H1 (cell line): ENCODE measurements at regions not wholly inside any gene's neighbourhood (a gene's known extent, or its start where the extent isn't known, plus 50 kb on each side); places are given as distances from the start of the nearest gene placed in this dataset.

Experiments used
- CTCF ChIA-PET: fragments of 300-600 bp; sonication (Branson Sonifier 250); formaldehyde crosslinking; loops from one replicate; lab custom pipeline; 2021; ENCODE audit not compliant: partially characterized antibody; lab: Charles Lee
- POLR2A ChIA-PET: fragments of 300-600 bp; sonication (Branson Sonifier 250); formaldehyde crosslinking; loops from one replicate; lab custom pipeline; 2021; ENCODE audit warnings: inconsistent platforms; ENCODE audit not compliant: partially characterized antibody; lab: Charles Lee
- DNase-seq, 2 experiments: peaks; one replicate each; pipeline versions ENCODE4 v3.0.0 to v3.0.0-alpha.2; 2010 to 2022; ENCODE audit warnings: low spot score in 2 of 2, low read depth in 1 of 2, mixed read lengths in 1 of 2
- FAIRE-seq: peaks from 2 replicates; lab custom pipeline; 2011; peaks lifted over from hg19 to GRCh38; lab: Jason Lieb, UNC
- H2AFZ ChIP-seq: 2 replicates; pipeline ENCODE4 v1.8.1; 2012; ENCODE audit warnings: low read length, inconsistent platforms
- H2AK5ac ChIP-seq: 2 replicates; pipeline ENCODE4 v1.6.1; 2013; ENCODE audit warnings: low read depth, low read length
- H2BK120ac ChIP-seq: replicated peaks from 2 replicates; pipeline ENCODE3; 2013; ENCODE audit warnings: low read depth, low read length, inconsistent platforms
- H2BK12ac ChIP-seq: 2 replicates; pipeline ENCODE4 v1.6.1; 2013; ENCODE audit warnings: low read depth, low read length
- H2BK15ac ChIP-seq: 2 replicates; pipeline ENCODE4 v1.6.1; 2013; ENCODE audit warnings: low read length
- H2BK20ac ChIP-seq: 2 replicates; pipeline ENCODE4 v1.6.1; 2013; ENCODE audit warnings: low read length
- H2BK5ac ChIP-seq: 2 replicates; pipeline ENCODE4 v1.6.1; 2013; ENCODE audit warnings: low read depth, low read length
- H3K14ac ChIP-seq: 2 replicates; pipeline ENCODE4 v1.6.1; 2013; ENCODE audit warnings: inconsistent platforms; ENCODE audit not compliant: insufficient read length
- H3K18ac ChIP-seq: 2 replicates; pipeline ENCODE4 v1.6.1; 2013; ENCODE audit warnings: low read length; ENCODE audit errors: extremely low read depth
- H3K23ac ChIP-seq: 2 replicates; pipeline ENCODE4 v1.6.1; 2013; ENCODE audit warnings: inconsistent platforms; ENCODE audit not compliant: insufficient read length
- H3K23me2 ChIP-seq: 2 replicates; pipeline ENCODE4 v1.6.1; 2013; ENCODE audit warnings: low read depth, low read length
- H3K27ac ChIP-seq: 2 replicates; pipeline ENCODE4 v1.6.1; 2011; ENCODE audit warnings: low read depth, low read length, inconsistent platforms
- H3K27me3 ChIP-seq, 4 experiments: replicated peaks in 1 of 4; 1 replicate in 1 of 4; 2 replicates in 3 of 4; pipeline versions ENCODE4 v1.6.1 to v1.8.1; 2011 to 2013; ENCODE audit warnings: low read length in 3 of 4, mild to moderate bottlenecking in 3 of 4, inconsistent platforms in 2 of 4, mixed read lengths in 2 of 4, moderate library complexity in 1 of 4; ENCODE audit not compliant: control insufficient read depth in 3 of 4, insufficient read depth in 3 of 4; ENCODE audit errors: extremely low read depth in 1 of 4
- H3K36me3 ChIP-seq, 4 experiments: 2 replicates each; pipeline versions ENCODE4 v1.6.1 to v1.8.1; 2011 to 2013; ENCODE audit warnings: mild to moderate bottlenecking in 4 of 4, low read length in 3 of 4, moderate library complexity in 2 of 4, control low read depth in 1 of 4, inconsistent platforms in 1 of 4; ENCODE audit not compliant: insufficient read depth in 4 of 4, control insufficient read depth in 2 of 4
- H3K4ac ChIP-seq: replicated peaks from 2 replicates; pipeline ENCODE3; 2013; ENCODE audit warnings: low read length, low read depth, mixed read lengths, inconsistent platforms; ENCODE audit not compliant: insufficient read length
- H3K4me1 ChIP-seq, 4 experiments: replicated peaks in 1 of 4; 1 replicate in 1 of 4; 2 replicates in 3 of 4; pipeline versions ENCODE4 v1.6.1 to v1.8.1; 2011 to 2013; ENCODE audit warnings: low read length in 3 of 4, inconsistent platforms in 2 of 4, mixed read lengths in 1 of 4; ENCODE audit not compliant: insufficient read depth in 4 of 4, control insufficient read depth in 3 of 4
- H3K4me2 ChIP-seq, 2 experiments: 2 replicates each; pipeline versions ENCODE4 v1.6.1 to v1.8.1; 2011 to 2013; ENCODE audit warnings: low read depth in 2 of 2, low read length in 2 of 2, control low read depth in 1 of 2, inconsistent platforms in 1 of 2, mild to moderate bottlenecking in 1 of 2; ENCODE audit not compliant: insufficient read depth in 1 of 2
- H3K4me3 ChIP-seq, 4 experiments: fragments of 200-600, 300-600 bp in 1 of 4; sonication (generic), shearing (Covaris generic), sonication (Bioruptor Twin) in 1 of 4; 2 replicates each; pipeline versions ENCODE4 v1.5.1 to v1.8.1; 2011 to 2016; ENCODE audit warnings: low read length in 4 of 4, low read depth in 3 of 4, control low read depth in 2 of 4, inconsistent platforms in 2 of 4, mild to moderate bottlenecking in 2 of 4, mixed read lengths in 1 of 4, moderate library complexity in 1 of 4; ENCODE audit not compliant: insufficient read depth in 2 of 4; ENCODE audit errors: extremely low read depth in 1 of 4
- H3K56ac ChIP-seq: replicated peaks from 2 replicates; pipeline ENCODE3; 2013; ENCODE audit warnings: low read depth, mild to moderate bottlenecking, mixed read lengths, low read length, inconsistent platforms; ENCODE audit not compliant: insufficient read length
- H3K79me1 ChIP-seq: 2 replicates; pipeline ENCODE4 v1.6.1; 2013; ENCODE audit warnings: low read depth, low read length, control low read depth
- H3K79me2 ChIP-seq, 2 experiments: 2 replicates each; pipeline versions ENCODE4 v1.6.1 to v1.8.1; 2012 to 2013; ENCODE audit warnings: low read length in 2 of 2, mild to moderate bottlenecking in 2 of 2, inconsistent platforms in 1 of 2; ENCODE audit not compliant: insufficient read depth in 2 of 2, control insufficient read depth in 1 of 2
- H3K9ac ChIP-seq, 4 experiments: replicated peaks in 1 of 4; 1 replicate in 1 of 4; 2 replicates in 3 of 4; pipeline versions ENCODE4 v1.6.1 to v1.8.1; 2011 to 2013; ENCODE audit warnings: low read depth in 3 of 4, low read length in 3 of 4, control low read depth in 2 of 4, mild to moderate bottlenecking in 2 of 4, moderate library complexity in 2 of 4, inconsistent platforms in 1 of 4; ENCODE audit errors: extremely low read depth in 1 of 4
- H3K9me3 ChIP-seq, 2 experiments: 2 replicates each; pipeline versions ENCODE4 v1.6.1 to v1.8.1; 2012 to 2013; ENCODE audit warnings: mild to moderate bottlenecking in 2 of 2, moderate library complexity in 2 of 2, control low read depth in 1 of 2, inconsistent platforms in 1 of 2, low read depth in 1 of 2, low read length in 1 of 2, mixed read lengths in 1 of 2; ENCODE audit not compliant: insufficient read depth in 2 of 2
- H4K20me1 ChIP-seq, 2 experiments: replicated peaks in 1 of 2; 2 replicates each; pipeline versions ENCODE3 to v1.8.1; 2011 to 2013; ENCODE audit warnings: inconsistent platforms in 2 of 2, low read length in 2 of 2, mild to moderate bottlenecking in 1 of 2; ENCODE audit not compliant: insufficient read depth in 2 of 2, control insufficient read depth in 1 of 2
- H4K5ac ChIP-seq: 2 replicates; pipeline ENCODE4 v1.6.1; 2013; ENCODE audit warnings: low read length, low read depth, mixed read lengths, inconsistent platforms; ENCODE audit not compliant: insufficient read length
- H4K8ac ChIP-seq: 2 replicates; pipeline ENCODE4 v1.8.0; 2013; ENCODE audit warnings: mild to moderate bottlenecking, moderate library complexity, low read length, inconsistent platforms; ENCODE audit not compliant: insufficient read depth; ENCODE audit errors: extremely low read depth
- H4K91ac ChIP-seq: replicated peaks from 2 replicates; pipeline ENCODE3; 2013; ENCODE audit warnings: low read length, mixed read lengths, inconsistent platforms; ENCODE audit not compliant: insufficient read length
- BRCA1 ChIP-seq: IDR thresholded peaks from 2 replicates; pipeline ENCODE4 v1.6.1; 2012; ENCODE audit warnings: low read depth, low read length, improper control_type of control experiment
- HDAC2 ChIP-seq, 2 experiments: fragments of 300-600 bp in 1 of 2; sonication (generic) in 1 of 2; IDR thresholded peaks; 2 replicates each; pipeline ENCODE4 v1.6.1; 2011 to 2012; ENCODE audit warnings: low read depth in 2 of 2, low read length in 2 of 2, mild to moderate bottlenecking in 2 of 2, moderate library complexity in 2 of 2, borderline replicate concordance in 1 of 2, inconsistent platforms in 1 of 2
- JUN ChIP-seq: IDR thresholded peaks from 2 replicates; pipeline ENCODE4 v1.6.1; 2011; ENCODE audit warnings: low read depth, mild to moderate bottlenecking, improper control_type of control experiment, low read length
- SIN3A ChIP-seq, 2 experiments: IDR thresholded peaks in 1 of 2; conservative IDR thresholded peaks in 1 of 2; 2 replicates each; pipeline ENCODE4 v1.6.1; 2011 to 2012; ENCODE audit warnings: low read length in 2 of 2, improper control_type of control experiment in 1 of 2, low read depth in 1 of 2, mild to moderate bottlenecking in 1 of 2
- YY1 ChIP-seq: IDR thresholded peaks from 2 replicates; pipeline ENCODE4 v1.6.1; 2011; ENCODE audit warnings: low read depth, mild to moderate bottlenecking, low read length
- WGBS, 2 experiments: shearing (Covaris generic) in 1 of 2; methylation state at CpG; one replicate each; pipeline versions ENCODE4 v1.1.6 to v1.1.7; 2013 to 2015; ENCODE audit warnings: low lambda C conversion rate in 2 of 2, mixed read lengths in 2 of 2, inconsistent platforms in 1 of 2, low coverage in 1 of 2, missing lambda C conversion rate in 1 of 2; ENCODE audit not compliant: insufficient replicate concordance in 2 of 2, insufficient coverage in 1 of 2, insufficient read length in 1 of 2; ENCODE audit errors: extremely low coverage in 1 of 2, missing lambda C conversion rate in 1 of 2; 5-methylcytosine and 5-hydroxymethylcytosine counted together
- TF ChIP-seq, protein P1 (sequence below): IDR thresholded peaks from 2 replicates; pipeline ENCODE4 v1.6.1; 2012; ENCODE audit warnings: inconsistent platforms
- TF ChIP-seq, protein P2 (sequence below): IDR thresholded peaks from 2 replicates; pipeline ENCODE4 v1.6.1; 2012; ENCODE audit warnings: low read length, inconsistent platforms

- no peak overlapping the region for H3K23ac ChIP-seq
- H3K18ac ChIP-seq = no peak overlapping the region
- H2AFZ ChIP-seq = 0 out of 2 replicates have a peak overlapping the region, but pooled peaks have one; percentile 18
- H3K79me1 ChIP-seq = no peaks in the 10 kb centered on the region
- H2BK12ac ChIP-seq = no peak overlapping the region
- H3K36me3 ChIP-seq = no peaks in the 10 kb centered on the region
- H2BK120ac ChIP-seq = no peak overlapping the region
- H4K8ac ChIP-seq = no peak overlapping the region
- ChIA-PET POLR2A (no interaction called here), CTCF (interaction anchor here (0.8 to 1.6 kb wide), 3 partner anchors 162 to 333 kb away, joined by 3 to 9 read pairs (median 3); no protein-coding TSS in a partner anchor)
- H4K20me1 ChIP-seq = no peaks in the 10 kb centered on the region
- H3K4me1 ChIP-seq = peaks cover 0 to 6% (median under 1%) of the 10 kb centered on the region in 4 experiments; a peak in 3 of 7 replicates
- no peak overlapping the region for H3K56ac ChIP-seq
- no peaks in the 10 kb centered on the region for H3K9me3 ChIP-seq
- H3K9ac ChIP-seq = peak overlapping the region in 1 of 4 experiments; percentile 4; a peak in 1 of 7 replicates
- H3K27me3 ChIP-seq = no peaks in the 10 kb centered on the region
- H3K4me2 ChIP-seq = peak overlapping the region in 1 of 2 experiments; percentile 13; a peak in 1 of 4 replicates
- H3K4ac ChIP-seq = no peak overlapping the region
- H3K23me2 ChIP-seq = no peaks in the 10 kb centered on the region; the same call in 1 of the 2 replicates
- no peak for TF ChIP-seq BRCA1
- no peak for TF ChIP-seq SIN3A (conservative IDR thresholded peaks at IDR 0.05 in 1 of 2, IDR thresholded peaks at IDR 0.05 in 1 of 2; ENCODE audit: low read depth in 1 of 2, low read length in 2 of 2)
- TF ChIP-seq, protein P1, sequence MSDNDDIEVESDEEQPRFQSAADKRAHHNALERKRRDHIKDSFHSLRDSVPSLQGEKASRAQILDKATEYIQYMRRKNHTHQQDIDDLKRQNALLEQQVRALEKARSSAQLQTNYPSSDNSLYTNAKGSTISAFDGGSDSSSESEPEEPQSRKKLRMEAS = no peak
- no peak for TF ChIP-seq HDAC2 (IDR thresholded peaks at IDR 0.05; ENCODE audit: borderline replicate concordance in 1 of 2, low read depth in 2 of 2, low read length in 2 of 2)
- TF ChIP-seq YY1 = no peak
- TF ChIP-seq JUN = no peak
- TF ChIP-seq, protein P2, sequence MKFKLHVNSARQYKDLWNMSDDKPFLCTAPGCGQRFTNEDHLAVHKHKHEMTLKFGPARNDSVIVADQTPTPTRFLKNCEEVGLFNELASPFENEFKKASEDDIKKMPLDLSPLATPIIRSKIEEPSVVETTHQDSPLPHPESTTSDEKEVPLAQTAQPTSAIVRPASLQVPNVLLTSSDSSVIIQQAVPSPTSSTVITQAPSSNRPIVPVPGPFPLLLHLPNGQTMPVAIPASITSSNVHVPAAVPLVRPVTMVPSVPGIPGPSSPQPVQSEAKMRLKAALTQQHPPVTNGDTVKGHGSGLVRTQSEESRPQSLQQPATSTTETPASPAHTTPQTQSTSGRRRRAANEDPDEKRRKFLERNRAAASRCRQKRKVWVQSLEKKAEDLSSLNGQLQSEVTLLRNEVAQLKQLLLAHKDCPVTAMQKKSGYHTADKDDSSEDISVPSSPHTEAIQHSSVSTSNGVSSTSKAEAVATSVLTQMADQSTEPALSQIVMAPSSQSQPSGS = no peak
- no peak overlapping the region for H2BK20ac ChIP-seq
- H4K5ac ChIP-seq = peak overlapping the region; percentile 23
- no peak overlapping the region for H2BK5ac ChIP-seq
- FAIRE-seq (no peak), DNase-seq (no peak)
- H3K27ac ChIP-seq = no peak overlapping the region
- H3K79me2 ChIP-seq = no peaks in the 10 kb centered on the region
- no peak overlapping the region for H2BK15ac ChIP-seq
- H4K91ac ChIP-seq = peak overlapping the region; percentile 73
- WGBS, 2 experiments = 59% methylated on average over 7 of the region's 7 CpGs; no CpG with 5 or more reads in 1 of the 2 experiments
- no peak overlapping the region for H3K4me3 ChIP-seq
- H2AK5ac ChIP-seq = no peak overlapping the region
- H3K14ac ChIP-seq = no peak overlapping the region
Measured at GRCh38 chr13:99103536-99103935, 97.1 kb upstream of the UBAC2 start.
